ENCODE measurements at regions not wholly inside any gene's neighbourhood (a gene's known extent, or its start where the extent isn't known, plus 50 kb on each side); places are given as distances from the start of the nearest gene placed in this dataset.

DNA sequence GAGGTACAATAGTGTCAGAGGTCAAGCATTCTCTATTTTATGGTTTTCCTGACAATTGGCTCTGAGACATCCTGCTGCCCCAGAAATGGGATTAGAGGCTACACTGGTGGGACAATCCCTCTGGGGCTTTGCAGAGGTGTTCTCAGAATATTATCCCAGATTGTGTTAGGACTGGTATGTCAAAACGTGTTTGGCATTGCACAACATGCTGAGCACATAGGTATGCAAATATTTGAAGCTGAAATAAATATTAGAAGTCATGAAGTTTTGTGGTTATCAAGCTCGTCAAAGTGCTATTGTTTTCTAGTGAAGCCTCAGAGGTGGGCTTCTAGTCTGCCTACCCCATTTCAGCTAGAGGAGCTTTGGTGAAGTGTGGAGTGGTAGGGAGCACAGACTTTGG, 304.4 kb downstream of the MAN2A1 start:
- Histone ChIP-seq H3K23ac (ENCODE audit: insufficient read length) (no peak overlapping the region), H3K14ac (ENCODE audit: insufficient read length) (no peak overlapping the region), H3K79me1 (ENCODE audit: low read depth, low read length) (no peaks in the 10 kb centered on the region), H3K27ac (ENCODE audit: low read depth, low read length) (no peak overlapping the region), H3K9ac (replicated peaks in 1 of 4; ENCODE audit: extremely low read depth in 1 of 4, low read depth in 3 of 4, low read length in 3 of 4) (no peak overlapping the region), H2AK5ac (ENCODE audit: low read depth, low read length) (no peak overlapping the region), H2BK12ac (ENCODE audit: low read depth, low read length) (no peak overlapping the region), H3K18ac (ENCODE audit: extremely low read depth, low read length) (no peak overlapping the region), H3K79me2 (ENCODE audit: control insufficient read depth in 1 of 2, insufficient read depth in 2 of 2, low read length in 2 of 2) (no peaks in the 10 kb centered on the region), H3K9me3 (ENCODE audit: insufficient read depth in 2 of 2, low read depth in 1 of 2, low read length in 1 of 2) (no peaks in the 10 kb centered on the region), H3K23me2 (ENCODE audit: low read depth, low read length) (no peaks in the 10 kb centered on the region), H3K4me3 (ENCODE audit: extremely low read depth in 1 of 4, insufficient read depth in 2 of 4, low read depth in 3 of 4, low read length in 4 of 4) (no peak overlapping the region), H3K27me3 (replicated peaks in 1 of 4; ENCODE audit: control insufficient read depth in 3 of 4, extremely low read depth in 1 of 4, insufficient read depth in 3 of 4, low read length in 3 of 4) (no peaks in the 10 kb centered on the region), H2BK5ac (ENCODE audit: low read depth, low read length) (no peak overlapping the region), H4K20me1 (replicated peaks in 1 of 2; ENCODE audit: control insufficient read depth in 1 of 2, insufficient read depth in 2 of 2, low read length in 2 of 2) (no peaks in the 10 kb centered on the region), H3K4ac (replicated peaks; ENCODE audit: insufficient read length, low read depth, low read length) (no peak overlapping the region), H4K91ac (replicated peaks; ENCODE audit: insufficient read length, low read length) (no peak overlapping the region), H2BK20ac (ENCODE audit: low read length) (no peak overlapping the region), H3K36me3 (ENCODE audit: control insufficient read depth in 2 of 4, insufficient read depth in 4 of 4, low read length in 3 of 4) (no peaks in the 10 kb centered on the region), H4K8ac (ENCODE audit: extremely low read depth, insufficient read depth, low read length) (no peak overlapping the region), H2BK120ac (replicated peaks; ENCODE audit: low read depth, low read length) (no peak overlapping the region), H4K5ac (ENCODE audit: insufficient read length, low read depth, low read length) (no peak overlapping the region), H3K56ac (replicated peaks; ENCODE audit: insufficient read length, low read depth, low read length) (no peak overlapping the region), H2BK15ac (ENCODE audit: low read length) (no peak overlapping the region), H3K4me1 (replicated peaks in 1 of 4; ENCODE audit: control insufficient read depth in 3 of 4, insufficient read depth in 4 of 4, low read length in 3 of 4) (peaks cover 0 to 6% (median 2%) of the 10 kb centered on the region in 4 experiments; a peak in 4 of 7 replicates), H3K4me2 (ENCODE audit: insufficient read depth in 1 of 2, low read depth in 2 of 2, low read length in 2 of 2) (no peak overlapping the region), H2AFZ (ENCODE audit: low read length) (no peak overlapping the region)
- ChIA-PET CTCF (ENCODE audit: partially characterized antibody) (interaction anchor here (0.9 to 1.3 kb wide), 2 partner anchors 10 to 340 kb away, joined by 4 read pairs; no protein-coding TSS in a partner anchor), POLR2A (ENCODE audit: partially characterized antibody) (no interaction called here)
- DNase-seq (ENCODE audit: low read depth in 1 of 2, low spot score in 2 of 2), result no peak
- TF ChIP-seq SP1 (IDR thresholded peaks at IDR 0.05; ENCODE audit: low read depth, low read length) (no peak), TAF1 (IDR thresholded peaks at IDR 0.05; ENCODE audit: low read depth, low read length) (no peak), CREB1 (IDR thresholded peaks at IDR 0.05) (no peak), KDM1A (IDR thresholded peaks at IDR 0.05; ENCODE audit: borderline replicate concordance, low read length) (no peak), JUN (IDR thresholded peaks at IDR 0.05; ENCODE audit: low read depth, low read length) (no peak), RBBP5 (IDR thresholded peaks at IDR 0.05; ENCODE audit: borderline replicate concordance, low read depth, low read length) (no peak), TBP (IDR thresholded peaks at IDR 0.05; ENCODE audit: low read depth, low read length) (no peak), TAF7 (optimal IDR thresholded peaks at IDR 0.05; ENCODE audit: borderline replicate concordance, low read depth, low read length) (no peak), BRCA1 (IDR thresholded peaks at IDR 0.05; ENCODE audit: low read depth, low read length) (no peak), RAD21 (IDR thresholded peaks at IDR 0.05 in 1 of 2, conservative IDR thresholded peaks at IDR 0.05 in 1 of 2; ENCODE audit: low read depth in 2 of 2, low read length in 2 of 2) (no peak), JUND (IDR thresholded peaks at IDR 0.05; ENCODE audit: low read length) (no peak), KDM4A (IDR thresholded peaks at IDR 0.05; ENCODE audit: low read depth, low read length, severe bottlenecking) (no peak)
- FAIRE-seq, result no peak
- 88% methylated on average over 2 of the region's 2 CpGs; no CpG with 5 or more reads in 1 of the 2 experiments for WGBS, 2 experiments (ENCODE audit: extremely low coverage in 1 of 2, insufficient coverage in 1 of 2, insufficient read length in 1 of 2, insufficient replicate concordance in 2 of 2, low coverage in 1 of 2, low lambda C conversion rate in 2 of 2, missing lambda C conversion rate in 1 of 2)
